Smooth muscle cell (in vitro differentiated cells): ENCODE measurements at regions not wholly inside any gene's neighbourhood (a gene's known extent, or its start where the extent isn't known, plus 50 kb on each side); places are given as distances from the start of the nearest gene placed in this dataset.

Source experiments
- DNase-seq: peaks from one replicate; lab custom pipeline; 2025; ENCODE audit not compliant: unreplicated experiment; lab: John Stamatoyannopoulos, UW
- H2AFZ ChIP-seq: fragments of 200-600 bp; sonication (generic); 2 replicates; pipeline ENCODE4 v1.6.0; 2016; ENCODE audit warnings: antibody characterized with exemption, low read depth, mild to moderate bottlenecking
- H3F3A ChIP-seq: fragments of 200-600 bp; sonication (generic); 2 replicates; pipeline ENCODE4 v1.6.0; 2017; ENCODE audit warnings: antibody characterized with exemption, low read depth
- H3K27ac ChIP-seq: fragments of 200-600 bp; sonication (generic); 2 replicates; pipeline ENCODE4 v1.5.1; 2016; ENCODE audit warnings: low read depth, mild to moderate bottlenecking
- H3K27me3 ChIP-seq: fragments of 200-600 bp; sonication (generic); 2 replicates; pipeline ENCODE4 v1.6.1; 2016; ENCODE audit warnings: low read depth, mild to moderate bottlenecking
- H3K36me3 ChIP-seq: fragments of 200-600 bp; sonication (generic); 2 replicates; pipeline ENCODE4 v1.5.1; 2016; ENCODE audit warnings: low read depth
- H3K4me1 ChIP-seq: fragments of 200-600 bp; sonication (generic); 2 replicates; pipeline ENCODE4 v1.5.1; 2016; ENCODE audit warnings: low read depth
- H3K4me2 ChIP-seq: fragments of 200-600 bp; sonication (generic); 2 replicates; pipeline ENCODE4 v1.6.0; 2016; ENCODE audit warnings: mild to moderate bottlenecking
- H3K4me3 ChIP-seq: fragments of 200-600 bp; sonication (generic); 2 replicates; pipeline ENCODE4 v1.5.1; 2016; ENCODE audit warnings: mild to moderate bottlenecking
- H3K79me2 ChIP-seq: fragments of 200-600 bp; sonication (generic); 2 replicates; pipeline ENCODE4 v1.6.0; 2016; ENCODE audit warnings: low read depth, mild to moderate bottlenecking
- H3K9ac ChIP-seq: fragments of 200-600 bp; sonication (generic); 2 replicates; pipeline ENCODE4 v1.6.0; 2016; ENCODE audit warnings: low read depth
- H3K9me3 ChIP-seq: fragments of 200-600 bp; sonication (generic); replicated peaks from 2 replicates; pipeline ENCODE4 v1.5.1; 2016; ENCODE audit warnings: low read depth
- H4K20me1 ChIP-seq: fragments of 200-600 bp; sonication (generic); 2 replicates; pipeline ENCODE4 v1.6.0; 2016; ENCODE audit warnings: low read depth
- CTCF ChIP-seq: fragments of 200-600 bp; sonication (generic); IDR thresholded peaks from 2 replicates; pipeline ENCODE4 v1.5.1; 2017; ENCODE audit warnings: borderline replicate concordance, mild to moderate bottlenecking, antibody characterized with exemption; ENCODE audit not compliant: insufficient read depth, poor library complexity, severe bottlenecking
- whole genome bisulfite sequencing: methylation state at CpG from one replicate; pipeline ENCODE4 v1.1.7; 2016; ENCODE audit warnings: low lambda C conversion rate; 5-methylcytosine and 5-hydroxymethylcytosine counted together

- Histone ChIP-seq H3K9ac (no peak overlapping the region), H3K9me3 (no peaks in the 10 kb centered on the region), H3K27ac (no peak overlapping the region), H2AFZ (no peak overlapping the region), H3K27me3 (no peaks in the 10 kb centered on the region), H3K4me3 (no peak overlapping the region), H3K36me3 (no peaks in the 10 kb centered on the region), H3K4me1 (no peaks in the 10 kb centered on the region), H3F3A (no peaks in the 10 kb centered on the region), H4K20me1 (no peaks in the 10 kb centered on the region), H3K79me2 (no peaks in the 10 kb centered on the region), H3K4me2 (no peak overlapping the region)
- DNase-seq, result no peak
- WGBS, result 90% methylated on average over 7 of the region's 7 CpGs
- TF ChIP-seq CTCF, result no peak
These were observed 78.1 kb upstream of the NRXN3 start for GRCh38 chr14:78092040-78092439.

- H3K27me3 ChIP-seq, result no peaks in the 10 kb centered on the region
- WGBS, result 83% methylated on average over 3 of the region's 3 CpGs
These were observed 66.9 kb upstream of the NRXN3 start for GRCh38 chr14:78103271-78103670.

GRCh38 chr14:78104160-78104559 lies 66.0 kb upstream of the NRXN3 start:
- Histone ChIP-seq H3K4me2 (no peak overlapping the region), H3K27me3 (no peaks in the 10 kb centered on the region), H3K4me1 (no peaks in the 10 kb centered on the region), H3K79me2 (no peaks in the 10 kb centered on the region), H3K9ac (no peak overlapping the region), H4K20me1 (no peaks in the 10 kb centered on the region), H3K9me3 (no peaks in the 10 kb centered on the region), H3F3A (no peaks in the 10 kb centered on the region), H3K36me3 (no peaks in the 10 kb centered on the region), H3K4me3 (no peak overlapping the region), H2AFZ (no peak overlapping the region), H3K27ac (no peak overlapping the region)
- TF ChIP-seq CTCF, result no peak
- no peak for DNase-seq
- 90% methylated on average over 7 of the region's 7 CpGs for WGBS

More at GRCh38 chr14:78103271-78103670, 66.9 kb upstream of the NRXN3 start:
- no peak overlapping the region for H3K27ac ChIP-seq
- H4K20me1 ChIP-seq, result no peaks in the 10 kb centered on the region
- no peaks in the 10 kb centered on the region for H3K4me1 ChIP-seq
- H3K79me2 ChIP-seq, result no peaks in the 10 kb centered on the region
- no peaks in the 10 kb centered on the region for H3K9me3 ChIP-seq
- no peak for TF ChIP-seq CTCF
- H2AFZ ChIP-seq, result no peak overlapping the region
- no peaks in the 10 kb centered on the region for H3F3A ChIP-seq
- no peak overlapping the region for H3K4me3 ChIP-seq
- no peak for DNase-seq
- no peak overlapping the region for H3K9ac ChIP-seq
- no peak overlapping the region for H3K4me2 ChIP-seq
- H3K36me3 ChIP-seq, result no peaks in the 10 kb centered on the region

GRCh38 chr14:78104655-78105054 lies 65.5 kb upstream of the NRXN3 start:
- no peak for TF ChIP-seq CTCF

More at GRCh38 chr14:78104655-78105054, 65.5 kb upstream of the NRXN3 start:
- no peaks in the 10 kb centered on the region for H3K79me2 ChIP-seq
- H3K4me3 ChIP-seq, result no peak overlapping the region
- H3K4me2 ChIP-seq, result no peak overlapping the region
- no peak overlapping the region for H3K9ac ChIP-seq
- H4K20me1 ChIP-seq, result no peaks in the 10 kb centered on the region
- H3F3A ChIP-seq, result no peaks in the 10 kb centered on the region
- 93% methylated on average over 1 of the region's 1 CpG for WGBS
- no peak for DNase-seq
- H3K27me3 ChIP-seq, result no peaks in the 10 kb centered on the region
- H3K27ac ChIP-seq, result no peak overlapping the region
- H3K9me3 ChIP-seq, result no peaks in the 10 kb centered on the region
- no peak overlapping the region for H2AFZ ChIP-seq
- H3K36me3 ChIP-seq, result no peaks in the 10 kb centered on the region
- H3K4me1 ChIP-seq, result no peaks in the 10 kb centered on the region
